GM21717 (cell line): ENCODE measurements at regions not wholly inside any gene's neighbourhood (a gene's known extent, or its start where the extent isn't known, plus 50 kb on each side); places are given as distances from the start of the nearest gene placed in this dataset.

Source experiments
- ATAC-seq: cut with Tn5 transposase; IDR thresholded peaks from one replicate; pipeline ENCODE4 v1.9.1; 2021; ENCODE audit warnings: mild to moderate bottlenecking, moderate library complexity; ENCODE audit not compliant: unreplicated experiment

GRCh38 chr3:46114323-46114988 is 87.2 kb upstream of the XCR1 start:
- ATAC-seq, result no peak

GRCh38 chr3:46113608-46114007 is 86.3 kb upstream of the XCR1 start:
- no peak for ATAC-seq

GRCh38 chr3:46112984-46113383 is 85.7 kb upstream of the XCR1 start:
- no peak for ATAC-seq

GRCh38 chr3:46112296-46112695 is 85.0 kb upstream of the XCR1 start:
- no peak for ATAC-seq

GRCh38 chr3:46110701-46111493 is 83.6 kb upstream of the XCR1 start:
- no peak for ATAC-seq

- no peak for ATAC-seq
Observed at GRCh38 chr3:46107682-46108081, 80.4 kb upstream of the XCR1 start.

GRCh38 chr3:46105306-46105919 is 78.1 kb upstream of the XCR1 start:
- no peak for ATAC-seq

GRCh38 chr3:46104706-46105105 is 77.4 kb upstream of the XCR1 start:
- ATAC-seq, result no peak

GRCh38 chr3:46102780-46103130 is 75.5 kb upstream of the XCR1 start:
- no peak for ATAC-seq

- ATAC-seq, result no peak
Observed at GRCh38 chr3:46102059-46102779, 74.9 kb upstream of the XCR1 start.

GRCh38 chr3:46100812-46101211 is 73.5 kb upstream of the XCR1 start:
- no peak for ATAC-seq

- peak; percentile 44 for ATAC-seq
Observed at GRCh38 chr3:46098319-46098761, 71.1 kb upstream of the XCR1 start.

GRCh38 chr3:46097691-46098241 is 70.5 kb upstream of the XCR1 start:
- peak; percentile 3 for ATAC-seq

- no peak for ATAC-seq
Observed at GRCh38 chr3:46096781-46097180, 69.5 kb upstream of the XCR1 start.

- no peak for ATAC-seq
Observed at GRCh38 chr3:46096336-46096735, 69.1 kb upstream of the XCR1 start.

GRCh38 chr3:46095307-46095706 is 68.0 kb upstream of the XCR1 start:
- peak; percentile 65 for ATAC-seq

GRCh38 chr3:46094506-46094905 is 67.2 kb upstream of the XCR1 start:
- no peak for ATAC-seq

- ATAC-seq, result no peak
Observed at GRCh38 chr3:46093966-46094365, 66.7 kb upstream of the XCR1 start.

GRCh38 chr3:46093327-46093942 is 66.2 kb upstream of the XCR1 start:
- no peak for ATAC-seq

- peak; percentile 30 for ATAC-seq
Observed at GRCh38 chr3:46092702-46093080, 65.4 kb upstream of the XCR1 start.
